ENCODE measurements at regions not wholly inside any gene's neighbourhood (a gene's known extent, or its start where the extent isn't known, plus 50 kb on each side); places are given as distances from the start of the nearest gene placed in this dataset.

GRCh38 chr9:31736581-31737179 lies 647.8 kb upstream of the ACO1 start:
- ChIA-PET POLR2A (no interaction called here), CTCF (no interaction called here)
- ATAC-seq, result no peak
- Histone ChIP-seq H3K27me3 (ENCODE audit: control insufficient read depth, insufficient read depth, low read length) (no peaks in the 10 kb centered on the region), H3K9me3 (ENCODE audit: control insufficient read depth, insufficient read depth, low read depth, low read length) (no peaks in the 10 kb centered on the region), H3K4me3 (ENCODE audit: low read depth in 2 of 2, low read length in 2 of 2) (no peak overlapping the region), H3K36me3 (ENCODE audit: control insufficient read depth, insufficient read depth, low read length) (no peaks in the 10 kb centered on the region), H3K4me1 (ENCODE audit: control insufficient read depth, insufficient read depth, low read length) (no peaks in the 10 kb centered on the region), H3K27ac (ENCODE audit: low read length) (no peak overlapping the region)
- BruUV-seq (replicated peaks), result no TSS peak
- in situ Hi-C loops (cut with HindIII; ENCODE audit: low pct_unique_long_range_greater_than_20kb, low sequenced_read_pairs), result no loop called here
- no peak for DNase-seq (ENCODE audit: low read depth, low spot score)
- intact Hi-C loops (cut with micrococcal nuclease; ENCODE audit: unreplicated experiment), result loop anchor here (10.0 kb wide), 1 partner anchor 1282 kb away; no protein-coding TSS in a partner anchor
- TF ChIP-seq SIN3A (IDR thresholded peaks at IDR 0.05; ENCODE audit: borderline replicate concordance, insufficient read depth, low read depth, low read length), result no peak
- no peak for TF ChIP-seq TCF7L2 (IDR thresholded peaks at IDR 0.05; ENCODE audit: low read depth, low read length)
- no peak for TF ChIP-seq REST (IDR thresholded peaks at IDR 0.05; ENCODE audit: insufficient read depth in 1 of 2, low read depth in 2 of 2, low read length in 1 of 2)
- no peak for TF ChIP-seq POLR2AphosphoS5 (IDR thresholded peaks at IDR 0.05; ENCODE audit: low read depth, low read length)
- TF ChIP-seq CTCF (IDR thresholded peaks at IDR 0.05), result no peak

GRCh38 chr9:31740705-31741104 lies 643.7 kb upstream of the ACO1 start:
- Histone ChIP-seq H3K27ac (ENCODE audit: low read length) (no peak overlapping the region), H3K4me3 (ENCODE audit: low read depth in 2 of 2, low read length in 2 of 2) (no peak overlapping the region), H3K9me3 (ENCODE audit: control insufficient read depth, insufficient read depth, low read depth, low read length) (peaks cover 5% of the 10 kb centered on the region; the same call in 1 of the 2 replicates), H3K36me3 (ENCODE audit: control insufficient read depth, insufficient read depth, low read length) (no peaks in the 10 kb centered on the region), H3K27me3 (ENCODE audit: control insufficient read depth, insufficient read depth, low read length) (no peaks in the 10 kb centered on the region), H3K4me1 (ENCODE audit: control insufficient read depth, insufficient read depth, low read length) (no peaks in the 10 kb centered on the region)
- BruUV-seq (replicated peaks), result no TSS peak
- ATAC-seq (no peak), DNase-seq (ENCODE audit: low read depth, low spot score) (no peak)
- POLR2A ChIA-PET, result no interaction called here
- in situ Hi-C loops (cut with HindIII; ENCODE audit: low pct_unique_long_range_greater_than_20kb, low sequenced_read_pairs) (no loop called here), intact Hi-C loops (cut with micrococcal nuclease; ENCODE audit: unreplicated experiment) (no loop called here)
- CTCF ChIA-PET, result no interaction called here
- TF ChIP-seq POLR2AphosphoS5 (IDR thresholded peaks at IDR 0.05; ENCODE audit: low read depth, low read length), result no peak
- no peak for TF ChIP-seq SIN3A (IDR thresholded peaks at IDR 0.05; ENCODE audit: borderline replicate concordance, insufficient read depth, low read depth, low read length)
- no peak for TF ChIP-seq TCF7L2 (IDR thresholded peaks at IDR 0.05; ENCODE audit: low read depth, low read length)

- H3K27me3 ChIP-seq (ENCODE audit: control insufficient read depth, insufficient read depth, low read length), result no peaks in the 10 kb centered on the region
- in situ Hi-C loops (cut with HindIII; ENCODE audit: low pct_unique_long_range_greater_than_20kb, low sequenced_read_pairs) (no loop called here), intact Hi-C loops (cut with micrococcal nuclease; ENCODE audit: unreplicated experiment) (no loop called here)
- H3K4me1 ChIP-seq (ENCODE audit: control insufficient read depth, insufficient read depth, low read length), result no peaks in the 10 kb centered on the region
- BruUV-seq (replicated peaks), result no TSS peak
- ChIA-PET CTCF (no interaction called here), POLR2A (no interaction called here)
- TF ChIP-seq POLR2AphosphoS5 (IDR thresholded peaks at IDR 0.05; ENCODE audit: low read depth, low read length) (no peak), TCF7L2 (IDR thresholded peaks at IDR 0.05; ENCODE audit: low read depth, low read length) (no peak), SIN3A (IDR thresholded peaks at IDR 0.05; ENCODE audit: borderline replicate concordance, insufficient read depth, low read depth, low read length) (no peak), CTCF (IDR thresholded peaks at IDR 0.05) (no peak), REST (IDR thresholded peaks at IDR 0.05; ENCODE audit: insufficient read depth in 1 of 2, low read depth in 2 of 2, low read length in 1 of 2) (no peak)
- H3K36me3 ChIP-seq (ENCODE audit: control insufficient read depth, insufficient read depth, low read length), result no peaks in the 10 kb centered on the region
- ATAC-seq (no peak), DNase-seq (ENCODE audit: low read depth, low spot score) (no peak)
- no peak overlapping the region for H3K4me3 ChIP-seq (ENCODE audit: low read depth in 2 of 2, low read length in 2 of 2)
- H3K27ac ChIP-seq (ENCODE audit: low read length), result no peak overlapping the region
- H3K9me3 ChIP-seq (ENCODE audit: control insufficient read depth, insufficient read depth, low read depth, low read length), result peaks cover 5% of the 10 kb centered on the region; the same call in 1 of the 2 replicates
Observed at GRCh38 chr9:31744589-31744988, 639.9 kb upstream of the ACO1 start.
